Brain microvascular endothelial cell (primary cell): ENCODE measurements at regions not wholly inside any gene's neighbourhood (a gene's known extent, or its start where the extent isn't known, plus 50 kb on each side); places are given as distances from the start of the nearest gene placed in this dataset.

ENCODE experiments used
- DNase-seq: peaks from one replicate; pipeline ENCODE4 v3.0.0-alpha.2; 2020
- H3K27ac ChIP-seq: fragments of 250-450 bp; sonication (Bioruptor Pico); 2 replicates; pipeline ENCODE4 v1.5.1; 2020; ENCODE audit warnings: mild to moderate bottlenecking, moderate library complexity
- H3K27me3 ChIP-seq: fragments of 250-450 bp; sonication (Bioruptor Pico); replicated peaks from 2 replicates; pipeline ENCODE4 v1.5.1; 2020; ENCODE audit warnings: mild to moderate bottlenecking
- H3K36me3 ChIP-seq: fragments of 250-450 bp; sonication (Bioruptor Pico); replicated peaks from 2 replicates; pipeline ENCODE4 v1.5.1; 2020; ENCODE audit warnings: mild to moderate bottlenecking
- H3K4me3 ChIP-seq: 2 replicates; pipeline ENCODE4 v1.5.1; 2011; ENCODE audit warnings: low read depth, mild to moderate bottlenecking, control low read depth, low read length, moderate library complexity
- in situ Hi-C: cut with HindIII; loops from 2 replicates; pipeline ENCODE4 v1.10.0; 2017; ENCODE audit warnings: low sequenced_read_pairs, low pct_ligation_motif_present
- TF ChIP-seq, protein P1 (sequence below): IDR thresholded peaks from 2 replicates; pipeline ENCODE4 v1.5.1; 2011; ENCODE audit warnings: low read depth, mild to moderate bottlenecking, moderate library complexity, low read length, control low read depth, inconsistent platforms; ENCODE audit errors: missing control alignments

DNA sequence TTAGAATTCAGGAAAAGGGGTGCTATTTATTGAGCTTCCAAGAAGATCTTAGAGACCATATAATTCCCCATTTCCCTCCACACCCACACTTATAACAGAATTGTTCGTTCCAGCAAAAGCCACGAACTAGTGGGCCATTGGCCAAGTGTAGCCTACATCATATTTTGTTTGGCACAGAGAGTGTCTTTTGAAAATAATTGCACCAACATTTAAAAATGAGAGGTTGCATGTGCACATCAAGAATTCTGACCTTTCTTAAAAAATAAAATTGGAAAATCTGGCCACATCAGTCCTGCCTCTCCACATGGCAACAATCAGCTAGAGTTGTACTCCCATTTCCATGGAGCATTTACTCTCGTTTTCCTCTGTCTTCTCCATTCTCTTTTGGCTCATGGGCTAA, 655.5 kb upstream of the FANCL start:
- Histone ChIP-seq H3K36me3 (no peaks in the 10 kb centered on the region), H3K4me3 (no peak overlapping the region), H3K27me3 (no peaks in the 10 kb centered on the region), H3K27ac (no peak overlapping the region)
- in situ Hi-C loops: no loop called here
- TF ChIP-seq, protein P1, sequence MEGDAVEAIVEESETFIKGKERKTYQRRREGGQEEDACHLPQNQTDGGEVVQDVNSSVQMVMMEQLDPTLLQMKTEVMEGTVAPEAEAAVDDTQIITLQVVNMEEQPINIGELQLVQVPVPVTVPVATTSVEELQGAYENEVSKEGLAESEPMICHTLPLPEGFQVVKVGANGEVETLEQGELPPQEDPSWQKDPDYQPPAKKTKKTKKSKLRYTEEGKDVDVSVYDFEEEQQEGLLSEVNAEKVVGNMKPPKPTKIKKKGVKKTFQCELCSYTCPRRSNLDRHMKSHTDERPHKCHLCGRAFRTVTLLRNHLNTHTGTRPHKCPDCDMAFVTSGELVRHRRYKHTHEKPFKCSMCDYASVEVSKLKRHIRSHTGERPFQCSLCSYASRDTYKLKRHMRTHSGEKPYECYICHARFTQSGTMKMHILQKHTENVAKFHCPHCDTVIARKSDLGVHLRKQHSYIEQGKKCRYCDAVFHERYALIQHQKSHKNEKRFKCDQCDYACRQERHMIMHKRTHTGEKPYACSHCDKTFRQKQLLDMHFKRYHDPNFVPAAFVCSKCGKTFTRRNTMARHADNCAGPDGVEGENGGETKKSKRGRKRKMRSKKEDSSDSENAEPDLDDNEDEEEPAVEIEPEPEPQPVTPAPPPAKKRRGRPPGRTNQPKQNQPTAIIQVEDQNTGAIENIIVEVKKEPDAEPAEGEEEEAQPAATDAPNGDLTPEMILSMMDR: no peak
- DNase-seq: peak; percentile 49

DNA sequence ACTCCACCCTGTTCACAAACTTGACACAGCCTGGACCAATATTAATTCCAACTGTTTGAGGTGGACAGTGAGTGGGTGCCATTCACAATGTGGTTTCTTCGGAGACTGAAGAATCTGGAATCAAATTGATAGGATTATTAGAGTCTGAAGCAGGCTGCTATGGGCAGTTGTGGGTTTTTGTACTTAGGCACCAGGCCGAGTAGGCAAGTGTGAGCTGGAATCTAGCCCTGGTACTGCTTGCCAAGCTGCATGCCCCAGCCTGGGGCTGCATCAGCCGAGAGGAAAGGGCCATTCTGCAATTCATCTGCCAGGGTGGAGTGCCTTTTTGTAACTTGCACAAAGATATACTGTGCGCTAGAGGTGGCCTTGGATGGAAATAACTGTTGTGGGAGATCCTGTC, 654.7 kb upstream of the FANCL start:
- TF ChIP-seq, protein P1: no peak
- DNase-seq: no peak
- no peaks in the 10 kb centered on the region for H3K36me3 ChIP-seq
- no peak overlapping the region for H3K4me3 ChIP-seq
- no peaks in the 10 kb centered on the region for H3K27me3 ChIP-seq
- in situ Hi-C loops: no loop called here
- no peak overlapping the region for H3K27ac ChIP-seq

DNA sequence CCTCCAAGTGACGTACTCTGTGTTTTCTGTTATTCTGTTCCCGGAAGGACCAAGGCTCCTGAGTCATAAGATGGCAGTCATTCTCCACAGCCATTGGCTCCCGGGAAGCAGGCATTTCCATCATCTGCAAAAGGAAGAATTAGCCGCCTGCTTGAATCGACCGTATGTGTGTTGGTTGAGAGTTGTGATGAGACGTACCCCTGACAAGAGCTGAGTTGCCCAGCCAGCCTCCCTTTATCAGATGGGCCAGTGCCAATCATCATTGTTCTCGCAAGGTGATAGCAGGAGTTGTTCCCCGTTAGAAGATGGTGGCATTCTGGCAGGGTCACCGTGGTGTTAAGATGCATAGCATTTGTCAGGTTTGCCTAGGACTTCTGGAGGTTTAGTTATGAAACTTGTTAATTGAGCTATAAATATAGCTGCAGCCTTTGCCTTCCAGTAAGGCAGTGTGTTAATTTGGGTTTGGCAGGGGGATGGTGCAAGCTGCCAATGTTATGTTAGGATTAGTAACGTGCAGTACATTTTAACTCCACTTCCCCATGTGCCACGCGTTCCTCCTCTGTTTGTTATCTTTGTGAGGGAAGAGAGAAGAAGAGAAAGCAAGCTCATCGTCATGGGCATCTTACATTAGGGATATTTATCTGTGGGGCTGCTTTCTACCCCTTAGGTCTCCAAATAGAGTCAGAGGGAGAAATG, 652.7 kb upstream of the FANCL start:
- in situ Hi-C loops: no loop called here
- H3K36me3 ChIP-seq: no peaks in the 10 kb centered on the region
- TF ChIP-seq, protein P1: no peak

DNA sequence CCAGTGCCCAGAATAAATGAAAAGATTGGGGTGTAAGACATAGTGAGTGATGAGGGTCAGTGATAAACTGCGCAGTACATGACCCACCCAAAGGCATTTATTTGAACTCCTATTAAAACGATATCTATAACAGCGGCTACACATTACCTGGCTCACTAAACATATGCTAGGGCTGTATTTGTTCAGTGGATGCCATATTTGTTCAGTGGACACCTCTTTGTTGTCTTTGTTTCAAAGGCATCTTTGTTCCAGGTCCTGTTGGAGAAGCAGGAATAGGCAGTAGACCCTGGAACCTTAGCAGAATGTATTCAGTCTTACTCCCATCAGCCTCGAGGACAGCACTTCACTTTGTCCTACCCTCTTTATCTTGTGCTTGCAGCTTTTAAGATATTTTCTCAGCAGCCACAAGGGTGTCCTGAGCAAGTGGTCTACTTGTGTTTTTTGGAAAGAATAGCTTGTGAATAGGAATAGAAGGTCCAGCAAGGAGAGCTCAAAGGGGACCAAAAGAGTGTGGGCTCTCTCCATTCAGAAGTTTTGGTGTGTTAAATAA, 650.8 kb upstream of the FANCL start:
- in situ Hi-C loops: no loop called here
- TF ChIP-seq, protein P1: no peak

More for the DNA sequence above, 652.7 kb upstream of the FANCL start:
- H3K27ac ChIP-seq: no peak overlapping the region
- H3K27me3 ChIP-seq: no peaks in the 10 kb centered on the region
- DNase-seq: no peak
- H3K4me3 ChIP-seq: no peak overlapping the region

DNA sequence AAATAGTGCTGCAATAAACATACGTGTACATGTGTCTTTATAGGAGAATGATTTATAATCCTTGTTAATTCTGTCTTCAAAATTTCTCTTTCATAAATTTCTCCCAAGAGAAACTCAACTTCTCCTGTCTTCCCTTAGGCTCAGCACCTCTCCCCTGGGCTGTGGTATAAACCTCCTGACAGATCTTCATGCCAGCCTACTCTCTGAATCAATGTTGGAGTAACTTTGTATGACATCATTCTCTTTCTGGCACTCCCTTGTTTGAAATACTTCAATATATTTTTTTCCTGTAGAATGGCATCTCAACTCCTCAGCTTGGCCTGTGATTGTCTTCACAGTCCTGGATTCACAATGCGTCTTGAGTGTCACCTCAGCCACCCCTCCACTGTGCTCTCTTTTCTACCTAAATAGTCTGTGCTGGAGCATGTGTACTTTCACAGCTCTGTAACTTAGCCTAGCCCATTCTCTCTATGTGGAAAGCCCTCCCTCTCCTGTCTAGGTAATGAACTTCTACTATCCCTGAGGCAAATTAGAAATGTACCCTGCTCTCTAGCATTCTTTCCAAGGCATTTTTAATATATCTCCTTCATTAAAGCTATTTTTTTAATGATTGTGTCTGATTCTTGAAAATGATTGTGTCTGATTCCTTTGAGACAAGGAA, 649.9 kb upstream of the FANCL start:
- no peak for DNase-seq
- Histone ChIP-seq H3K27ac (no peak overlapping the region), H3K4me3 (no peak overlapping the region), H3K36me3 (no peaks in the 10 kb centered on the region), H3K27me3 (no peaks in the 10 kb centered on the region)
- in situ Hi-C loops: no loop called here
- TF ChIP-seq, protein P1: no peak

More for the DNA sequence above, 650.8 kb upstream of the FANCL start:
- Histone ChIP-seq H3K27me3 (no peaks in the 10 kb centered on the region), H3K36me3 (no peaks in the 10 kb centered on the region), H3K4me3 (no peak overlapping the region), H3K27ac (no peak overlapping the region)
- DNase-seq: no peak
